GM12878 (cell line): ENCODE measurements at regions not wholly inside any gene's neighbourhood (a gene's known extent, or its start where the extent isn't known, plus 50 kb on each side); places are given as distances from the start of the nearest gene placed in this dataset.

Experiments
- ATAC-seq: fragments of 200-7000 bp; cut with Tn5 transposase; 3 replicates; pipeline ENCODE4 v1.9.1; 2020; ENCODE audit warnings: mild to moderate bottlenecking, moderate library complexity
- BruUV-seq: library from RNA; stranded (reverse); fragments of 400-500 nt; replicated peaks from 2 replicates; lab custom pipeline; 2021; lab: Mats Ljungman, UMichigan
- CTCF ChIA-PET: fragments of 300-600 bp; sonication (Branson Sonifier 250); formaldehyde crosslinking; extraction: SDS; loops from one replicate; lab custom pipeline; 2021; ENCODE audit warnings: inconsistent platforms; lab: Yijun Ruan, JAX
- POLR2A ChIA-PET: fragments of 350-600 bp; formaldehyde crosslinking; extraction: SDS; loops from one replicate; lab custom pipeline; 2021; ENCODE audit warnings: inconsistent platforms; lab: Charles Lee
- RAD21 ChIA-PET: fragments of 300-600 bp; sonication (Branson Sonifier 250); formaldehyde crosslinking; loops from one replicate; lab custom pipeline; 2023; ENCODE audit warnings: antibody characterized with exemption; ENCODE audit not compliant: unreplicated experiment; lab: Charles Lee
- SMC1A ChIA-PET: fragments of 300-600 bp; sonication (Branson Sonifier 250); formaldehyde crosslinking; loops from one replicate; lab custom pipeline; 2023; ENCODE audit not compliant: unreplicated experiment, uncharacterized antibody; lab: Charles Lee
- DNase-seq: peaks from one replicate; pipeline ENCODE4 v3.0.0-alpha.2; 2011; ENCODE audit warnings: low read depth, low spot score
- FAIRE-seq: peaks from 3 replicates; lab custom pipeline; 2011; peaks lifted over from hg19 to GRCh38; lab: Jason Lieb, UNC
- H2AFZ ChIP-seq: 2 replicates; pipeline ENCODE4 v1.6.0; 2011; ENCODE audit warnings: low read depth, low read length, control low read depth; ENCODE audit not compliant: control insufficient read depth
- H3K27ac ChIP-seq: 2 replicates; pipeline ENCODE4 v1.5.1; 2011; ENCODE audit warnings: control low read depth; ENCODE audit not compliant: control insufficient read depth, insufficient read depth
- H3K27me3 ChIP-seq, 2 experiments: replicated peaks in 1 of 2; 2 replicates each; pipeline versions ENCODE4 v1.6.0 to v1.6.1; 2011; ENCODE audit warnings: low read length in 1 of 2; ENCODE audit not compliant: control insufficient read depth in 2 of 2, insufficient read depth in 2 of 2
- H3K36me3 ChIP-seq, 2 experiments: 2 replicates each; pipeline ENCODE4 v1.5.1; 2011; ENCODE audit warnings: low read length in 1 of 2; ENCODE audit not compliant: control insufficient read depth in 2 of 2, insufficient read depth in 2 of 2
- H3K4me1 ChIP-seq: 2 replicates; pipeline ENCODE4 v1.6.1; 2011; ENCODE audit warnings: mild to moderate bottlenecking, low read length, moderate library complexity, mixed read lengths; ENCODE audit not compliant: control insufficient read depth, insufficient read depth
- H3K4me2 ChIP-seq: 2 replicates; pipeline ENCODE4 v1.6.0; 2011; ENCODE audit warnings: control low read depth; ENCODE audit not compliant: control insufficient read depth, insufficient read depth
- H3K4me3 ChIP-seq: fragments of 200-600 bp; sonication (generic); 2 replicates; pipeline ENCODE4 v1.5.1; 2016
- H3K79me2 ChIP-seq: 2 replicates; pipeline ENCODE4 v1.6.0; 2011; ENCODE audit warnings: low read length; ENCODE audit not compliant: control insufficient read depth, insufficient read depth
- H3K9ac ChIP-seq: 2 replicates; pipeline ENCODE4 v1.8.0; 2011; ENCODE audit warnings: low read length, control low read depth, mixed read lengths; ENCODE audit not compliant: control insufficient read depth, insufficient read depth
- H3K9me3 ChIP-seq: replicated peaks from 3 replicates; pipeline ENCODE4 v1.5.1; 2011; ENCODE audit warnings: mild to moderate bottlenecking, low read length; ENCODE audit not compliant: control insufficient read depth, insufficient read depth
- H4K20me1 ChIP-seq: 2 replicates; pipeline ENCODE4 v1.6.0; 2011; ENCODE audit not compliant: control insufficient read depth, insufficient read depth
- ASH2L ChIP-seq: fragments of 300-600, 200-600 bp; sonication (generic); IDR thresholded peaks from 2 replicates; pipeline ENCODE4 v1.6.1; 2017; ENCODE audit warnings: low read depth, mild to moderate bottlenecking, borderline replicate concordance
- CBFB ChIP-seq: IDR thresholded peaks from 2 replicates; pipeline ENCODE4 v1.6.1; 2016; ENCODE audit warnings: antibody characterized with exemption, low read depth
- CHD4 ChIP-seq: fragments of 200-600 bp; sonication (generic); IDR thresholded peaks from 2 replicates; pipeline ENCODE4 v1.6.1; 2016; ENCODE audit warnings: mild to moderate bottlenecking
- DPF2 ChIP-seq: fragments of 450-650 bp; IDR thresholded peaks from 2 replicates; pipeline ENCODE4 v1.6.1; 2017; ENCODE audit warnings: mild to moderate bottlenecking
- EP300 ChIP-seq, 2 experiments: fragments of 150-350 bp in 1 of 2; IDR thresholded peaks; 2 replicates each; pipeline ENCODE4 v1.6.1; 2011 to 2012; ENCODE audit warnings: low read depth in 2 of 2, low read length in 2 of 2, borderline replicate concordance in 1 of 2, improper control_type of control experiment in 1 of 2, inconsistent platforms in 1 of 2; ENCODE audit not compliant: control insufficient read depth in 1 of 2
- MXI1 ChIP-seq: fragments of 150-350 bp; IDR thresholded peaks from 2 replicates; pipeline ENCODE4 v1.6.1; 2011; ENCODE audit warnings: low read depth, mild to moderate bottlenecking, inconsistent platforms, low read length, improper control_type of control experiment
- NFIC ChIP-seq: IDR thresholded peaks from 2 replicates; pipeline ENCODE4 v1.6.1; 2012; ENCODE audit warnings: low read depth, mild to moderate bottlenecking, inconsistent platforms, low read length, moderate library complexity
- RBBP5 ChIP-seq: fragments of 200-600 bp; sonication (generic); conservative IDR thresholded peaks from 2 replicates; pipeline ENCODE4 v1.6.1; 2016
- SIX5 ChIP-seq: IDR thresholded peaks from 2 replicates; pipeline ENCODE4 v1.6.1; 2011; ENCODE audit warnings: mild to moderate bottlenecking, low read depth, low read length, moderate library complexity; ENCODE audit not compliant: severe bottlenecking
- SKIL ChIP-seq: fragments of 450-650 bp; IDR thresholded peaks from 2 replicates; pipeline ENCODE4 v1.6.1; 2017; ENCODE audit warnings: mild to moderate bottlenecking, low read depth, inconsistent platforms; ENCODE audit not compliant: poor library complexity, severe bottlenecking
- SMARCA5 ChIP-seq: fragments of 450-650 bp; IDR thresholded peaks from 2 replicates; pipeline ENCODE4 v1.6.1; 2017; ENCODE audit warnings: mild to moderate bottlenecking
- SRF ChIP-seq, 2 experiments: IDR thresholded peaks; 2 replicates each; pipeline ENCODE4 v1.6.1; 2011; ENCODE audit warnings: low read depth in 2 of 2, low read length in 2 of 2, mild to moderate bottlenecking in 1 of 2, moderate library complexity in 1 of 2
- TCF12 ChIP-seq: IDR thresholded peaks from 2 replicates; pipeline ENCODE4 v1.6.1; 2011; ENCODE audit warnings: low read depth, mild to moderate bottlenecking, low read length
- TCF3 ChIP-seq: IDR thresholded peaks from 2 replicates; pipeline ENCODE4 v1.6.1; 2012; ENCODE audit warnings: low read depth, mild to moderate bottlenecking, low read length, borderline replicate concordance; ENCODE audit not compliant: insufficient read depth
- WRNIP1 ChIP-seq: IDR thresholded peaks from 2 replicates; pipeline ENCODE4 v1.6.1; 2011; ENCODE audit warnings: low read depth, low read length, improper control_type of control experiment, borderline replicate concordance
- ZNF24 ChIP-seq: fragments of 450-650 bp; IDR thresholded peaks from 2 replicates; pipeline ENCODE4 v1.6.1; 2017; ENCODE audit warnings: antibody characterized with exemption, mild to moderate bottlenecking
- ZNF274 ChIP-seq: IDR thresholded peaks from one replicate; pipeline ENCODE4 v1.8.0; 2011; ENCODE audit not compliant: insufficient read length, insufficient read depth
- WGBS: methylation state at CpG from one replicate; pipeline ENCODE4 v1.1.6; 2016; ENCODE audit warnings: low lambda C conversion rate; ENCODE audit not compliant: insufficient replicate concordance, insufficient coverage; ENCODE audit errors: missing lambda C conversion rate; 5-methylcytosine and 5-hydroxymethylcytosine counted together
- in situ Hi-C: fragments of 300-500 bp; cut with MboI; formaldehyde crosslinking; loops from 9 replicates; pipeline ENCODE4 v1.14.3; 2018; ENCODE audit warnings: mixed read lengths
- intact Hi-C: fragments of 100-400 bp; cut with micrococcal nuclease; formaldehyde crosslinking; loops from one replicate; pipeline ENCODE4 v1.14.2; 2022; ENCODE audit not compliant: unreplicated experiment
- TF ChIP-seq, protein P1 (sequence below): fragments of 450-650 bp; formaldehyde crosslinking; IDR thresholded peaks from 2 replicates; pipeline ENCODE4 v1.4.0; 2022; ENCODE audit warnings: mild to moderate bottlenecking, moderate library complexity

DNA sequence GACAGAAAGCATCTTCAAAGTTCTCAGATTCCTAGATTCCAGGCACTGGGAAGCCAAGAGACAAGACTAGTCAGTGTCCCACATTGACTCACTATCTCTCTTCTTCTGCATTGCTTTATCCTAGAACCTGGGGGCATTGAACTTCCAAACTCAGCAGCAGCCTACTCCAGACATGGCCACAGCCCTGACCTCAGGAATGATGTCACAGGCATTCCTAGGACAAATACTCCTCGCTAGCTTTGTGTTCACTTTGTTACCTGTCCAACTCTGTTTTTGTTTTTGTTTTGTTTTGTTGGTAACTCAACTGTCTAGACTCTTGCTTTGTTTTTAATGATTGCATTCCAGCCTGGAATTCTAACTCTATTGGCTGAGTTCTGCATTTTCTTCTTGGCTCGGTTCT, 449.3 kb upstream of the SPHKAP start (continued):
- TF ChIP-seq, protein P1, sequence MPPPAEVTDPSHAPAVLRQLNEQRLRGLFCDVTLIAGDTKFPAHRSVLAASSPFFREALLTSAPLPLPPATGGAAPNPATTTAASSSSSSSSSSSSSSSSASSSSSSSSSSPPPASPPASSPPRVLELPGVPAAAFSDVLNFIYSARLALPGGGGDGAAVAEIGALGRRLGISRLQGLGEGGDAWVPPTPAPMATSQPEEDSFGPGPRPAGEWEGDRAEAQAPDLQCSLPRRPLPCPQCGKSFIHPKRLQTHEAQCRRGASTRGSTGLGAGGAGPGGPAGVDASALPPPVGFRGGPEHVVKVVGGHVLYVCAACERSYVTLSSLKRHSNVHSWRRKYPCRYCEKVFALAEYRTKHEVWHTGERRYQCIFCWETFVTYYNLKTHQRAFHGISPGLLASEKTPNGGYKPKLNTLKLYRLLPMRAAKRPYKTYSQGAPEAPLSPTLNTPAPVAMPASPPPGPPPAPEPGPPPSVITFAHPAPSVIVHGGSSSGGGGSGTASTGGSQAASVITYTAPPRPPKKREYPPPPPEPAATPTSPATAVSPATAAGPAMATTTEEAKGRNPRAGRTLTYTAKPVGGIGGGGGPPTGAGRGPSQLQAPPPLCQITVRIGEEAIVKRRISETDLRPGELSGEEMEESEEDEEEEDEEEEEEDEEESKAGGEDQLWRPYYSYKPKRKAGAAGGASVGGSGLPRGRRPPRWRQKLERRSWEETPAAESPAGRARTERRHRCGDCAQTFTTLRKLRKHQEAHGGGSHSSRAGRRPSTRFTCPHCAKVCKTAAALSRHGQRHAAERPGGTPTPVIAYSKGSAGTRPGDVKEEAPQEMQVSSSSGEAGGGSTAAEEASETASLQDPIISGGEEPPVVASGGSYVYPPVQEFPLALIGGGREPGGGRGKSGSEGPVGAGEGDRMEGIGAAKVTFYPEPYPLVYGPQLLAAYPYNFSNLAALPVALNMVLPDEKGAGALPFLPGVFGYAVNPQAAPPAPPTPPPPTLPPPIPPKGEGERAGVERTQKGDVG: no peak
- TF ChIP-seq NFIC (no peak), CBFB (no peak), DPF2 (no peak), SRF (IDR thresholded peaks at IDR 0.05; ENCODE audit: low read depth in 2 of 2, low read length in 2 of 2) (no peak), WRNIP1 (no peak), CHD4 (no peak), TCF12 (no peak), ASH2L (no peak)

- intact Hi-C loops: no loop called here
- SMC1A ChIA-PET: no interaction called here
- no peak for FAIRE-seq
Measured at GRCh38 chr2:228629251-228629650, 447.8 kb upstream of the SPHKAP start.

More at GRCh38 chr2:228629251-228629650, 447.8 kb upstream of the SPHKAP start:
- Histone ChIP-seq H3K4me2 (no peak overlapping the region), H3K36me3 (no peaks in the 10 kb centered on the region), H4K20me1 (no peaks in the 10 kb centered on the region), H3K79me2 (no peaks in the 10 kb centered on the region), H3K4me1 (no peaks in the 10 kb centered on the region), H3K27me3 (no peaks in the 10 kb centered on the region), H3K27ac (no peak overlapping the region), H3K9me3 (no peaks in the 10 kb centered on the region), H3K4me3 (no peak overlapping the region), H3K9ac (no peak overlapping the region), H2AFZ (no peak overlapping the region)
- RAD21 ChIA-PET: no interaction called here
- DNase-seq (no peak), ATAC-seq (no peak)
- in situ Hi-C loops: no loop called here
- TF ChIP-seq ZNF274 (no peak), RBBP5 (no peak), SIX5 (no peak), MXI1 (no peak), ZNF24 (no peak), SKIL (no peak), TCF3 (no peak), SMARCA5 (no peak), EP300 (IDR thresholded peaks at IDR 0.05; ENCODE audit: borderline replicate concordance in 1 of 2, control insufficient read depth in 1 of 2, low read depth in 2 of 2, low read length in 2 of 2) (no peak)
- BruUV-seq: no TSS peak
- 0% methylated on average over 1 of the region's 1 CpG for WGBS
- CTCF ChIA-PET: no interaction called here
- POLR2A ChIA-PET: no interaction called here
